Breast epithelium (tissue), 3 donors: ENCODE measurements at regions not wholly inside any gene's neighbourhood (a gene's known extent, or its start where the extent isn't known, plus 50 kb on each side); places are given as distances from the start of the nearest gene placed in this dataset.

Experiments
- POLR2A ChIP-seq: fragments of 450-650 bp; IDR thresholded peaks from one replicate; pipeline ENCODE4 v1.6.1; 2016; ENCODE audit warnings: antibody characterized with exemption, mild to moderate bottlenecking, moderate library complexity
- POLR2AphosphoS5 ChIP-seq, 3 donors: sonication (generic); formaldehyde crosslinking; IDR thresholded peaks; one replicate each; pipeline ENCODE4 v1.6.1; 2017; ENCODE audit warnings: antibody characterized with exemption in 3 of 3

DNA sequence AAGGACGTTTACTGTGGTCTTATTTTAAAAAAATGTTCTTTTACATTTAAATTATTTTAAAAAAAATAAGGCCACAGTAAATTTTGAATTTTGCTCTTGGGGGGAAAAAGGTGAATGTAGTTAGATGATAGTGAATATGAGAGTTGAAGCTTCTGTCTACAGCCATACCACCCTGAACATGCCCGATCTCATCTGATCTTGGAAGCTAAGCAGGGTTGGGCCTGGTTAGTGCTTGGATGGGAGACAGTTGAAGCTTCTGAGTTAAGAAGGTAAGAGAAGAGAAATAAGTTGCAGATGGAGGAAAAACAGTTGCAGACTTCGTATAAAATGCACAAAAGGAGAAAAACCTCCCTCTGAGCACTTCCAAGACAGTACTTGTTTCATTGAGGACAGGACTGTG is 115.6 kb upstream of the NR3C2 start:
- no peak for TF ChIP-seq POLR2A
- no peak for TF ChIP-seq POLR2AphosphoS5 (IDR thresholded peaks at IDR 0.05)
